Endothelial cell (in vitro differentiated cells): ENCODE measurements at regions not wholly inside any gene's neighbourhood (a gene's known extent, or its start where the extent isn't known, plus 50 kb on each side); places are given as distances from the start of the nearest gene placed in this dataset.

ENCODE experiments used
- DNase-seq: peaks from one replicate; pipeline ENCODE4 v3.0.0; 2021; ENCODE audit warnings: low spot score
- H3K27ac Mint-ChIP-seq: one replicate; pipeline ENCODE4 v1.8.0; 2021; ENCODE audit warnings: mixed read lengths, inconsistent platforms; ENCODE audit not compliant: unreplicated experiment
- H3K27me3 Mint-ChIP-seq: one replicate; pipeline ENCODE4 v1.8.0; 2021; ENCODE audit warnings: mild to moderate bottlenecking, moderate library complexity, mixed read lengths, inconsistent platforms; ENCODE audit not compliant: unreplicated experiment
- H3K36me3 Mint-ChIP-seq: one replicate; pipeline ENCODE4 v1.8.0; 2021; ENCODE audit warnings: mild to moderate bottlenecking, low read depth, mixed read lengths, inconsistent platforms; ENCODE audit not compliant: unreplicated experiment
- H3K4me1 Mint-ChIP-seq: one replicate; pipeline ENCODE4 v1.8.0; 2021; ENCODE audit warnings: mild to moderate bottlenecking, mixed read lengths, inconsistent platforms; ENCODE audit not compliant: unreplicated experiment
- H3K4me3 Mint-ChIP-seq: one replicate; pipeline ENCODE4 v1.8.0; 2021; ENCODE audit warnings: mild to moderate bottlenecking, mixed read lengths, inconsistent platforms; ENCODE audit not compliant: unreplicated experiment
- H3K9me3 Mint-ChIP-seq: one replicate; pipeline ENCODE4 v1.8.0; 2021; ENCODE audit warnings: mixed read lengths, inconsistent platforms; ENCODE audit not compliant: unreplicated experiment
- TF ChIP-seq, protein P1 (sequence below): fragments of 200-600 bp; sonication (generic); IDR thresholded peaks from one replicate; pipeline ENCODE4 v1.5.0; 2021; ENCODE audit warnings: antibody characterized with exemption; ENCODE audit not compliant: unreplicated experiment

DNA sequence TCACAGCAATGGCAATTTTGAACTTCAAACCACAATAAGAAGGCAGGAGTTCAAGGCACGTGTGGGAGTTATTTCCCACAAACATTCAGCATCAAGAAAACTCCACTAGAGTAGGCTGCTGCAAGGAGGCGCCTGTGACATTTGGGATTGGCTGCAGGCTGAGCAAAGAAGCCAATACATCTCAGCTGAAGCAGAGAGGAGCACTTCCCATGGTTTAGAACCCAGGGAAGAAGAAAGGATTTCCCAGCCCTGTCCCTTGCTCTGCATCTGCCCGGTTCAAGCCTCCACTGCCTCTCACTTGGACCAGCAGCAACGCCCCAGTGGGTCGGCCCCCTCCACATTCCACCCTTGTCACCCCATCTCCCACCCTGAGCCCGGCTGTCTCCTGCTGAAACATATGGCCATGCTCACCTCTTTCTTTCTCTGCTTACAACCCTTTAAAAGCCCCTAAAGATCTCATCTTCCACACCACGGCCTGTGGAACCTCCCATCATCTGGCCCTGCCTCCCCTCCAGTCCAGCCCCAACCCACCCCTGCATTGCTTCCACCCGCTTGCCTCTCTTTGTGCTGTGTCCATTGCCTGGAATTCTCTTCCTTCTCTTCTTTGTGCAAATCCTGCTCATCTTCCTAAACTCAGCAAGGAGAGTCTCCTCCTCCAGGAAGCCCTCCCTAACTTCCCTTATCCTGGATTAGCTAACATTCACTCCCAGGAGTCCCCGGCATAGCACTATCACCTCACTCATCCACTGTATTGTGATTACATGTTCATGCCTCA is 128.3 kb downstream of the ANKRD60 start:
- no peak overlapping the region for H3K4me3 Mint-ChIP-seq
- TF ChIP-seq, protein P1, sequence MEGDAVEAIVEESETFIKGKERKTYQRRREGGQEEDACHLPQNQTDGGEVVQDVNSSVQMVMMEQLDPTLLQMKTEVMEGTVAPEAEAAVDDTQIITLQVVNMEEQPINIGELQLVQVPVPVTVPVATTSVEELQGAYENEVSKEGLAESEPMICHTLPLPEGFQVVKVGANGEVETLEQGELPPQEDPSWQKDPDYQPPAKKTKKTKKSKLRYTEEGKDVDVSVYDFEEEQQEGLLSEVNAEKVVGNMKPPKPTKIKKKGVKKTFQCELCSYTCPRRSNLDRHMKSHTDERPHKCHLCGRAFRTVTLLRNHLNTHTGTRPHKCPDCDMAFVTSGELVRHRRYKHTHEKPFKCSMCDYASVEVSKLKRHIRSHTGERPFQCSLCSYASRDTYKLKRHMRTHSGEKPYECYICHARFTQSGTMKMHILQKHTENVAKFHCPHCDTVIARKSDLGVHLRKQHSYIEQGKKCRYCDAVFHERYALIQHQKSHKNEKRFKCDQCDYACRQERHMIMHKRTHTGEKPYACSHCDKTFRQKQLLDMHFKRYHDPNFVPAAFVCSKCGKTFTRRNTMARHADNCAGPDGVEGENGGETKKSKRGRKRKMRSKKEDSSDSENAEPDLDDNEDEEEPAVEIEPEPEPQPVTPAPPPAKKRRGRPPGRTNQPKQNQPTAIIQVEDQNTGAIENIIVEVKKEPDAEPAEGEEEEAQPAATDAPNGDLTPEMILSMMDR, result no peak
- no peaks in the 10 kb centered on the region for H3K9me3 Mint-ChIP-seq
- H3K4me1 Mint-ChIP-seq, result peaks cover 11% of the 10 kb centered on the region
- no peaks in the 10 kb centered on the region for H3K36me3 Mint-ChIP-seq
- DNase-seq, result no peak
- H3K27me3 Mint-ChIP-seq, result no peaks in the 10 kb centered on the region
- no peak overlapping the region for H3K27ac Mint-ChIP-seq

GRCh38 chr20:58099291-58099935 is 129.0 kb downstream of the ANKRD60 start:
- no peak overlapping the region for H3K27ac Mint-ChIP-seq
- TF ChIP-seq, protein P1, result no peak
- H3K4me3 Mint-ChIP-seq, result no peak overlapping the region
- peaks cover 11% of the 10 kb centered on the region for H3K4me1 Mint-ChIP-seq
- H3K27me3 Mint-ChIP-seq, result no peaks in the 10 kb centered on the region
- H3K9me3 Mint-ChIP-seq, result no peaks in the 10 kb centered on the region
- no peaks in the 10 kb centered on the region for H3K36me3 Mint-ChIP-seq
- no peak for DNase-seq

GRCh38 chr20:58098571-58098970 is 129.9 kb downstream of the ANKRD60 start:
- Mint-ChIP-seq H3K27me3 (no peaks in the 10 kb centered on the region), H3K9me3 (no peaks in the 10 kb centered on the region), H3K4me3 (no peak overlapping the region), H3K27ac (no peak overlapping the region), H3K36me3 (no peaks in the 10 kb centered on the region), H3K4me1 (peaks cover 9% of the 10 kb centered on the region)
- TF ChIP-seq, protein P1, result no peak
- no peak for DNase-seq

DNA sequence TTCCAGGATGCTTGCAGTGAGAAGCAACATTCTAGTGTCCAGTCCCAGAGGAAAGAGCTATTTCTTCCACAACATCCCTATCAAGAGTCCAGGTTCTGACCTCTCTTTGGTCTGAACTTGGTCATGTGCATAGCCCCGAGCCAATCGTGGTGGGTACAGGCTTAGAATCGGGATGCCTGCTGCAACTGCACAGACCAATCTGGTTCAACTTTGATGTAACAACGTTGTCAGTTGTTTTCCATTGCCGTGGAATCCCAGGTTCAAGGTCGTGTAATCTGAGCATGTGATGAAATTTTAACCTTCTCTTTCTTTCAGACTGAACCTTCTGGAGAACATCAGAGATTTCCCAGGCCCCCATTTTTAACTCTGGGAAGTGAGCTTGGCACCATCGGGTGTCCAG is 130.5 kb downstream of the ANKRD60 start:
- no peak for DNase-seq
- H3K9me3 Mint-ChIP-seq, result no peaks in the 10 kb centered on the region
- H3K27me3 Mint-ChIP-seq, result no peaks in the 10 kb centered on the region
- TF ChIP-seq, protein P1, result no peak
- H3K4me3 Mint-ChIP-seq, result no peak overlapping the region
- no peak overlapping the region for H3K27ac Mint-ChIP-seq
- no peaks in the 10 kb centered on the region for H3K36me3 Mint-ChIP-seq
- peaks cover 6% of the 10 kb centered on the region for H3K4me1 Mint-ChIP-seq

GRCh38 chr20:58097429-58097828 is 131.0 kb downstream of the ANKRD60 start:
- Mint-ChIP-seq H3K4me1 (peaks cover 6% of the 10 kb centered on the region), H3K27me3 (no peaks in the 10 kb centered on the region), H3K9me3 (no peaks in the 10 kb centered on the region), H3K4me3 (no peak overlapping the region), H3K27ac (no peak overlapping the region), H3K36me3 (no peaks in the 10 kb centered on the region)
- TF ChIP-seq, protein P1, result no peak
- no peak for DNase-seq
